ENCODE measurements at regions not wholly inside any gene's neighbourhood (a gene's known extent, or its start where the extent isn't known, plus 50 kb on each side); places are given as distances from the start of the nearest gene placed in this dataset.

- Histone ChIP-seq H2AK5ac (ENCODE audit: low read depth, low read length) (no peak overlapping the region), H2BK12ac (ENCODE audit: low read depth, low read length) (no peak overlapping the region), H4K8ac (ENCODE audit: extremely low read depth, insufficient read depth, low read length) (no peak overlapping the region), H3K79me1 (ENCODE audit: low read depth, low read length) (no peaks in the 10 kb centered on the region), H3K18ac (ENCODE audit: extremely low read depth, low read length) (no peak overlapping the region), H2BK15ac (ENCODE audit: low read length) (no peak overlapping the region), H4K91ac (replicated peaks; ENCODE audit: insufficient read length, low read length) (no peak overlapping the region), H3K4me1 (replicated peaks in 1 of 4; ENCODE audit: control insufficient read depth in 3 of 4, insufficient read depth in 4 of 4, low read length in 3 of 4) (no peaks in the 10 kb centered on the region), H3K23ac (ENCODE audit: insufficient read length) (no peak overlapping the region), H3K36me3 (ENCODE audit: control insufficient read depth in 2 of 4, insufficient read depth in 4 of 4, low read length in 3 of 4) (no peaks in the 10 kb centered on the region), H3K4ac (replicated peaks; ENCODE audit: insufficient read length, low read depth, low read length) (no peak overlapping the region), H3K9ac (replicated peaks in 1 of 4; ENCODE audit: extremely low read depth in 1 of 4, low read depth in 3 of 4, low read length in 3 of 4) (no peak overlapping the region), H3K4me3 (ENCODE audit: extremely low read depth in 1 of 4, insufficient read depth in 2 of 4, low read depth in 3 of 4, low read length in 4 of 4) (no peak overlapping the region), H3K56ac (replicated peaks; ENCODE audit: insufficient read length, low read depth, low read length) (no peak overlapping the region), H2BK120ac (replicated peaks; ENCODE audit: low read depth, low read length) (no peak overlapping the region), H2AFZ (ENCODE audit: low read length) (no peak overlapping the region), H3K4me2 (ENCODE audit: insufficient read depth in 1 of 2, low read depth in 2 of 2, low read length in 2 of 2) (no peak overlapping the region), H3K23me2 (ENCODE audit: low read depth, low read length) (no peaks in the 10 kb centered on the region), H3K14ac (ENCODE audit: insufficient read length) (no peak overlapping the region), H2BK20ac (ENCODE audit: low read length) (no peak overlapping the region), H3K27me3 (replicated peaks in 1 of 4; ENCODE audit: control insufficient read depth in 3 of 4, extremely low read depth in 1 of 4, insufficient read depth in 3 of 4, low read length in 3 of 4) (no peaks in the 10 kb centered on the region), H3K9me3 (ENCODE audit: insufficient read depth in 2 of 2, low read depth in 1 of 2, low read length in 1 of 2) (no peaks in the 10 kb centered on the region), H3K79me2 (ENCODE audit: control insufficient read depth in 1 of 2, insufficient read depth in 2 of 2, low read length in 2 of 2) (no peaks in the 10 kb centered on the region), H4K20me1 (replicated peaks in 1 of 2; ENCODE audit: control insufficient read depth in 1 of 2, insufficient read depth in 2 of 2, low read length in 2 of 2) (no peaks in the 10 kb centered on the region), H4K5ac (ENCODE audit: insufficient read length, low read depth, low read length) (no peak overlapping the region), H2BK5ac (ENCODE audit: low read depth, low read length) (no peak overlapping the region), H3K27ac (ENCODE audit: low read depth, low read length) (no peak overlapping the region)
- TF ChIP-seq RNF2 (IDR thresholded peaks at IDR 0.05; ENCODE audit: borderline replicate concordance, low read depth, low read length, missing control alignments, poor library complexity, severe bottlenecking) = no peak
- TF ChIP-seq GABPA (IDR thresholded peaks at IDR 0.05; ENCODE audit: borderline replicate concordance, insufficient read depth, low read length) = no peak
- TF ChIP-seq ZNF274 (IDR thresholded peaks at IDR 0.05; ENCODE audit: borderline replicate concordance, extremely low read depth, low read length) = no peak
- no peak for TF ChIP-seq CREB1 (IDR thresholded peaks at IDR 0.05)
- DNase-seq (ENCODE audit: low read depth in 1 of 2, low spot score in 2 of 2) = no peak
- POLR2A ChIA-PET (ENCODE audit: partially characterized antibody) = no interaction called here
- WGBS, 2 experiments (ENCODE audit: extremely low coverage in 1 of 2, insufficient coverage in 1 of 2, insufficient read length in 1 of 2, insufficient replicate concordance in 2 of 2, low coverage in 1 of 2, low lambda C conversion rate in 2 of 2, missing lambda C conversion rate in 1 of 2) = 90% methylated on average over 3 of the region's 3 CpGs; no CpG with 5 or more reads in 1 of the 2 experiments
- no peak for FAIRE-seq
- CTCF ChIA-PET (ENCODE audit: partially characterized antibody) = no interaction called here
These were observed 289.4 kb upstream of the IGFBP3 start for GRCh38 chr7:46210467-46210866.

Measured in H1 (cell line).